HG03095 (cell line): ENCODE measurements at regions not wholly inside any gene's neighbourhood (a gene's known extent, or its start where the extent isn't known, plus 50 kb on each side); places are given as distances from the start of the nearest gene placed in this dataset.
"Not testable (repeated sequence)": the region's sequence is repeated elsewhere in the genome, so short reads cannot be mapped to it uniquely, and the experiment has no call there.

Experiments used
- ATAC-seq: cut with Tn5 transposase; IDR thresholded peaks from one replicate; pipeline ENCODE4 v1.9.1; 2021; ENCODE audit warnings: moderate library complexity; ENCODE audit not compliant: unreplicated experiment

DNA sequence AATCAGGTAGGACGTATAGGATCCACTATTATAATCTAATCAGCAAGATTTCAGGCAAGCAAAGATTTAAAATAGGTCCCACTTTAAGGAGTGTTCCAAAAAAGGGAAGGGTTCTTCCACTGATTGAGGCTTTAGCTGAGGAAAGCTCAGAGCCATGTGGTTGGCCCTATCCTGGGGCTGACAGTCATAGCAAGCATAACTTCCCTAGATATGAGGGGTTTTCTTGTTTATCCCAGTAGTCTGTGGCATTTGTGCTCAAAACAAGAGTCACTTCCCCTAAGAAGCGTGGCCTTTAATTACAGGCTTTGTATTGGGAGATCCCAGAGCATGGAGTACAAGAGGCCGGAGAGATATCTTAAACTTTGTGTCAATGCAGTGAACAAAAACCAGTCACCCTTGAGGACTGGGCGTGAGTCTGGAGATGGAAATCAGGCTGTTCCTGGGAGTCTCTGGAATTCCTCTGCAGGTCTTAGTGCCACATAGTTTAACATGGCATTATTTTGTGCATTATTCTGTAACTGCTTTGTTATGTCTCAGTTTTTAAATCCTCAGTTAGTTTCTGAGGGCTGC lies 136.9 kb upstream of the FBXO11 start:
- ATAC-seq = no peak

DNA sequence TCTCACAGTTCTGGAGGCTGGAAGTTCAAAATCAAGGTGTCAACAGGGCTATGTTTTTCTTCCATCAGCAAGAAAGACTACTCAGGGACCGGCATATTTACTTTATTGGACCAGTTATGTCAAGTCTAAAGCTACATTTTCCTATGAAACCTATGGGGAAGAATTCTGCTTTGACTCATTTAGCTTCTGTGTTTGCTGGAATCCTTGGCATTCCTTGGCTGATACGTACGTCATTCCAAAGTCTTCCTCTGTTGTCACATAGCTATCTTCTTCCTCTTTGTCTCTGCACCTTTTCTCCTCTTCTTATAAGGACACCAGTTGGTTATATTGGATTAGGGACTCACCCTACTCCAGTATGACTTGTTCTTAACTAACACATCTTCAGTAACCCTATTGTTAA lies 137.4 kb upstream of the FBXO11 start:
- no peak for ATAC-seq

DNA sequence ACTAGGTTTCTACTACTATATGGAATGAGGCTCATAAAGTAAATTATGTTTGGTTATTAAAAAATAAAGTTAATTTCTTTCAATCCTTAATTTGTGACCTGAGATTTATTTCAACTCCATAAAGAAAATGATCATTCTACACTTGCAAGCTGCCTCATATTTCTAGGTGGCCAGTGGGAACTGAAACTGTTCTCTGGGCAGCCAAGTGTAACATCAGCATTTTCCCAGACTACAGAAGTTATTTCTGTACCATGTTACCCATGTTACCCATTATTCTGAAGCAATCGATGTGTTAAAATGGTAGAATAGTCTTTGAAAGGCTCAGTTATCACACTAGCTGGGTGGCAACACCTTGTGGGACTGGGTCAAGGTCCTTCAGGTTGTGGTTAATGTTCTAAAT lies 139.3 kb upstream of the FBXO11 start:
- ATAC-seq = no peak

DNA sequence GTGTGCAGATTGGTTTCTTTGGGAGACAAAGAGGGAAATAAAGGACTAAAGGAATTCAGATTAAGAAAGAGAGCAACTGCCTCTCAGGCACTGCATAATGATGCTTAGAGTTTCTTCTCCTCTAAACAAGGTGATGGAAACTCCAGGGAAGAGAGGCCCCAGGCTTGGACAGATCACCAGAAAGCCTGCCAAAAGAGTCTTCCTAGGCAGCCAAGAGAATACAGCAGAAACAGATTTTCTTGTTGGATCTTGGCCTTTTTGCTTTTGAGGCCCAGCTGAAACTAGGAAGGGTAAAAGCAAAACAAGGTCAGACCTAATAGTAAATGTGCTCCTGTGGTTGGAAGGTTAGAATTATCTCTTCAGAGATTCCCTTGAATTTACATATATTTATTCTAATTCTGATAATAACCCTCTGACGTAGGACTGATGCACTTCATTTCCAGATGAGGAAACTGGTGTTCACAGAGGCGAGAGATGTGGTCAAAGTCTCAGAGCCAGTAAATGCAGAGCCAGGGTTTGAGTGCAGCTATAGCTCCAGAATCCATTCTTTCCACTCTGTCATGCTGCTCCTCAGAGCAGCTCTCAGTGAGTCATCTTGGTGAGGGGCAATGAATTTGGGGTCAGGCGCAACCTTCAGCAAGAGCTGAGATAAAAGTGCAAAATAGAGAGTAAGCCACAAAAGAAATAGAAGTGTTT lies 142.3 kb upstream of the FBXO11 start:
- ATAC-seq = no peak

DNA sequence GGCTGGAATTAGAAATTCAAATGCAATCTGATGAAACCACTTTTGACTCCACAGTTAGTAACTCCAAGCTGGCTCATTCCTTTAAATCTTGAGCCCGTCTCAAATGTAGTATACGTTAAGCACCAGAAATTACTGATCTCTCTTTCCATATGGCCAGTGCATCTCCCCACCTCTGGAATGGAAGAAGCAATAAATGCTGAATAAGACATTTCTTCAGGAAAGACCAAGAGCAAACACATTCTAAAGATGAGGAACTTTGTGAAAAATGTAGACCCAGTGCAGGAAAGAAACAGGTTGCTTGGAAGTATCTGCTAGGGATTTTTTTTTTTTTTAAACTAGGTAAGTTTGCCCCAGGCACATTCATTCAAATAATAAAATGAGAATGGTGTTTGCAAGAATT lies 143.1 kb upstream of the FBXO11 start:
- no peak for ATAC-seq

DNA sequence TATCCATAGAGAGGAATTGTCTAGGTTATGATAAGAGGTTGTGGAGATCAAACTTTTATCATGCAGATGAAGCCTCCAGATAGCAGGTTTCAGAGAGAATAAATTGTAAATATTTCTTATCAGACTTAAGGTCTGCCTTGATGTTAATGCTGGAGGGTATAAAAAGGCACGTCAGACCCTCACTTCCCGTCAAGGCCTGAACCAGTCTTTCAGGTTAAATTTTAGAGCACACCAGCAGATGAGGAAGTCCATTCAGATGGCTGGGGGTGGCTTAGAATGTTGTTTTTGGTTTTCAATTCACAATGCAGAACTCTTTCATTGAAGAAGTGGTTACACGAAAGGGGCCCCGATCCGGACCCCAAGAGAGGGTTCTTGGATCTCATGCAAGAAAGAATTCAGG lies 144.4 kb upstream of the FBXO11 start:
- ATAC-seq = no peak

DNA sequence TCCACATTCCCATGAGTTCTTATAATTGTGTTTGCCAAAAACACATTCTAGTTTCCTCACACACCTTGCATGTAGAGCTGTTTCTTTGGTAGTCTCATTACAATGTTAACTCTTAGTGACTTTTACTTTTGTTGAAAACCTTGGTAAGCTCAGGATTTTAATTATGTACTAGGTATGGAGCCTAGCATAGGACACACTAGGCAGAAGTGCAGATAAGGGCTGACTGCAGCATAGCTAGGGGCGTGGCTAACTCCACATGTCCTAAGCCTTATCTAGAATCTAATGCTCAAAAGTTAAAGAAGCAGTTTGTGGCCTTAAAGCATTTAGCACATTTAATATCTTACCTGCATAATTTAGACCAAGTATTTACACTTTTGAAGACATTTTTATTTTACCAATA lies 153.7 kb upstream of the FBXO11 start:
- no peak for ATAC-seq

DNA sequence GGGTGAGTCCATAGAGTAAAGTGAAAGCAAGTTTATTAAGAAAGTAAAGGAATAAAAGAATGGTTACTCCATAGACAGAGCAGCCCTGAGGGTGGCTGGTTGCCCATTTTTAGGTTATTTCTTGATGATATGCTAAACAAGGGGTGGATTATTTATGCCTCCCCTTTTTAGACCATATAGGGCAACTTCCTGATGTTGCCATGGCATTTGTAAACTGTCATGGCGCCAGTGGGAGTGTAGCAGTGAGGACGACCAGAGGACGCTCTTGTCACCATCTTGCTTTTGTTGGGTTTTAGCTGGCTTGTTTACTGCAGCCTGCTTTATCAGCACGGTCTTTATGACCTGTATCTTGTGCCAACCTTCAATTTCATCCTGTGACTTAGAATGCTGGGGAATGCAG lies 155.4 kb upstream of the FBXO11 start:
- not testable (repeated sequence) for ATAC-seq

DNA sequence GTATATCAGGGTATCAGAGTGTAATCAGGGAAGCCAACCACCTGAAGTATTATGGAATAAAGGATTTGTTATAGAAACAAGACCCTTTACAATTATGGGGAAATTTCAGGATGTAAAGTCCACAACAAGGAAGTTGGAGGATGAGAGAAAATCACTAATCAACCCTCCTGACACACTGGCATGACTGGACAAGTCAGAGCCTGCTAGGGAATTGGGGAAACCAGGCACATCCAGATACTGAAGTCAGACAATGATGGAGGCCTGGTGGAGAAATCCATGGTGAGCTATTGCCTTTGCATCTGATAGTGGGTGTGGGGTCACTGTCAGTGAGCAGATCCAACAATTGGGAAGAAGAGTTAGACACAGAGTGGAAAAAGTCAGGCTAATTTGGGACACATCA lies 158.8 kb upstream of the FBXO11 start:
- no peak for ATAC-seq

DNA sequence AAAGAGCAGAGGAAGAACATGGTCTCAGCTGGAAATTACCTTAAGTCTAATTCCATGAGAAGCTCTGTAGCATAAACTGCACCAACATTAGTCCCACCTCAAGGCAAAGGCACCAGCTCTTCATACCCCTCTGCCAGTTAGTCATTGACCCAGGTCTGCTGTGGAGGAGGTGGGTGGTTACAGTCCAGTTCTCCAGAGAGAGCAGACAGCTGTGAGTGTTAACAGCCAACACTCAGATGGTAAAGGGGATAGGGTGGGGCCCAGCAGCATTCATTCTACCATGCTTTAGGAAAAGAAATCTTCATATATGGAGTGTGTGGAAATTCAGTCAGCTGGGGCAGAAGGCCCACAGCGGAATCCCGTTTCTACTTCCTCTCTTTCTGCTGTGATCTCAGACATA lies 159.7 kb upstream of the FBXO11 start:
- ATAC-seq = no peak

DNA sequence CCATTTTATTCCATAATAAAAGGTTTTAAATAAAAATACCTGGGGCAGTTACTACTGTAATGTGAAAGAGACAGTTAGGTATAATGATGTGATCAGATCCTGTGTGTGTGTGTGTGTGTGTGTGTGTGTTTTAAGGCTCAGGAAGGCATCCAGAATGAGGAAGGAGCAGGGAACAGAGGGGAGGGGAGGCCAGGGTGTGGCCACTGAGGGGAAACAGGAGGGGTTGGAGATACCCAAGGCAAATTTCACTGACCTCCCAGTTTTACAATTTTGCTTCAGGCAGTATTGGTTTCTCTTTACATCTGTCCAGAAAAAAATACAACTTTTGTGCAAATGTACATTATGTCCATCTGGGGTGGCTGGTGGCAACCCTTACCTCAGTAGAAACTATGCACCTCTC lies 163.5 kb upstream of the FBXO11 start:
- ATAC-seq = no peak

DNA sequence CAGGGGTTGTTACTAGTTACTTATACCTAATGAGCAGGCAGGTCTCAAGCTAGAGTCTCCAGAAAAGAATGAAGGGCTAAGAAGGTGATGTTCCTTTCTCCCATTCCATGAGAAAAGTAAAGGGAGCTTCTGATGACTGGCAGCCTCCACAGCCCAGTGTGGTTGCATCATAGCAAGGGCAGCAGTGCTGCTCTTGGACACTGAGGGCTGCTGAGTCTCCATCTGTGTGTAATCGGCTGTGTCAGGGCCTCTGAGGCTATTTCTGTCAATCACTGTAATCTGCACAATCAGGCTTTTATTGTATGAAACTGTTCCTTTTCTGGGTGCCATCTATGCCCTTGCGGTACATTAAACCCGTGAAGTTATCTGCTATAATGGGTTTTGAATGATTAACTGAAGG lies 164.1 kb upstream of the FBXO11 start:
- ATAC-seq = no peak

DNA sequence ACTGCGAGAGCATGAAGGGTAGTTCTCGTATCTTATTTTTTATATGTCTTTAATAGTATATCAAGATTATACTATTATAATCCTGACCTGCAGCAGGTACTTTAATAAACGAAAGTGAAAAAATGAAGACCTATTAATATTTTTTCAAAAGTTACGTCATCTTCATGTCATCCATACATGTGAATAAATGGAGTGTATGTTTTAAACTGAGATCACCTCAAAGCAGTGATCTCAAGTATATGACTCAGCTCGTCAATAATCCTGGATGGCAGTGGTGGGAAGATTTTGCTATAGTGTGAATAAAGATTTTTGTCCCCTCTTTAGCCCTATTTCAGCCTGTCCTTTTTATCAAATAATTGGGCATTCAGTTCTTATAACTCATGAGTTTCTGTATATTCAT lies 166.3 kb upstream of the FBXO11 start:
- ATAC-seq = no peak

DNA sequence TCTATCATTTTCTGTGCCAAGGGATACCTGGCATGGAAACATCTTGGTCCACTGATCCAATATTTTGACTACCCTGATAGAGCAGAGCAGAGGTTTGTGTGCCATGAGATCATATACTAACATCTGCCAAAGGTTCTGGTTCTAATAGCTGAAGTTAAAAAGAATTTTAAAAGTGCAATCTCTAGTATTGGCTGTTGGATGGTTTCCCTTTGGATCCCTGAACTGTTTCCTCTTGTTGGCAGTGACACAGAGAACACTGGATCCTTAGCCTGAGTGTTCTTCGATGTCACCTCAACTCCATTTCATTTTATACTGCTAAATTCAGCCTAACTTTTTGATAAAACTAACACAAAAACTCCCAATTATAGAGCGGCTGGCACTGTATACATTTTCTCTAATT lies 169.3 kb upstream of the FBXO11 start:
- ATAC-seq = no peak

DNA sequence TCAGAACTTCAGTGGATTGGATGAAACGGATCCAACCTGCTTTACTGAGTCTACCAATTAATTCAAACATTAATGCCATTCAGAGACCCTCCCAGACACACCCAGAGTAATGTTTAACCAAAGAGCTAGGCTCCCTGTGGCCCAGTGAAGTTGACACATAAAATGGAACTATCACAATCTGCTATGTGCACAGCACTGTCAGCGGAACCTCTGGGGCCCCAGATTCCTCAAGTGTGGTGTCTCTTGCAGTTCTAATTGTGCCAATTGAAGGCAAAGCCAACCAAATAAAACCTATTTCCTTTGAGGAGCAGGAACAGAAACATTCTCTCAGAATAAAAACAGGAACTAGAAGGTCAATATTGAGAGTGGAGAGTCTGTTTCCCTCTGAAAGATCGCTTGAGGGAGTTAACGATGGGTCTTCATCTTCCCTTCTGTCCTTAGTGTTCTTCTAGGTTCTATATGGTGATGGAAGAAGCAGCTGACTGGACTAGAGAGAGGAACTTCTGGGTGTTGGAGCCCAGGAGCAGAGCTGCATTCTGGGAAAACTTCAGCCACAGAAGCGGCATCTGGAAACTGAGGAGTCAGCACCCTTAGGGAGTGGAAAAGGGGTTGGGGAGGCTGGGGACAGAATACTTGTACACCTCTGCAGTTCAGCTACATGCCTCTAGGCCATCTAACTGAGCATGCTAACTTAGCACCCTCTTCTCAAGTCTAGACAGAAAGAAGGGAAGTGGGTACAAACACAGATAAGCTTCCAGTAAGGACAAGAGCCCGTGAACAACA lies 174.4 kb upstream of the FBXO11 start:
- ATAC-seq = no peak

DNA sequence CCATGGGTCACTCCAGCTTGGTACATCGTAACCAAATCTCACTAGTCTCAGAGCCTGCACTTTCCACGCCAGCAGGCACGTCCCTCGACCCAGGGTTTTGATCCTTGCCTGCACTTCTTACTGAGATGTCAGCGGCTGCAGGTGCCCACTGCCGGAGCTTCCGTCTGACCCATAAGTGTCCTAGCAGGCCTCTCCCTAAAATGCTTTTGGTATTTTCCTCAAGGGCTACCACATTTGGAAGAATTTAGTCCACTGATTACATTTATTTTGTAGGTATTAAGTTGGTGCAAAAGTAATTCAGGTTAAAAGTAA lies 175.0 kb upstream of the FBXO11 start:
- ATAC-seq = no peak

DNA sequence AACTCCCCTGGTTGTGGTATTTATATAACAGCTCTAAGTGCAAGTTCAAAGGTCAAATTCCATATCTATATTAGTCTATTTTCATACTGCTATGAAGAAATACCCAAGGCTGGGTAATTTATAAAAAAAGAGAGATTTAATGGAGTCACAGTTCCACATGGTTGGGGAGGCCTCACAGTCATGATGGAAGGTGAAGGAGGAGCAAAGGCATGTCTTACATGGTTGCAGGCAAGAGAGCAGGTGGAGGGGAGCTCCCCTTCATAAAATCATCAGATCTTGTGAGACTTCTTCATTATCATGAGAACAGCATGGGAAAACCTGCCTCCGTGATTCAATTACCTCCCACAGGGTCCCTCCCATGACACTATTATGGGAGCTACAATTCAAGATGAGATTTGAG lies 179.6 kb upstream of the FBXO11 start:
- ATAC-seq = no peak

DNA sequence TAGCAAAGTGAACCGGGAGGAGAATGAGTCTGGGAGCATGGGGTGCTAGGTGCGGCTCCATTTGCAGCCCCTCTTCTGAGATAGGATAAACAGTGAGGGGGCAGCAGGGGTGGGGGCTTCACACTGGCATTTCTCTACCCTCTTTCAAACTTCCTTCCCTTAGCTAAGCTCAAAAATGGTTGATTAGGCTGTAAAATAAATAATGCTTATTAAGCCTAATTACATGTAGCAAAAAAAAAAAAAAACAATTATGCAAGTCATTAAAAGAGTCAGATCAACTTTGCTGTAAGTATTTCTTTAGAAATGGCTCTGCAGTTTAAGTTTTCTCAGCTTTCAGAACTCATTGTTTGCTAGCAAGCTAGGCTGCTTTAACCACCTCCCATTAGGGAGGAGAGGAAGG lies 182.7 kb upstream of the FBXO11 start:
- no peak for ATAC-seq

DNA sequence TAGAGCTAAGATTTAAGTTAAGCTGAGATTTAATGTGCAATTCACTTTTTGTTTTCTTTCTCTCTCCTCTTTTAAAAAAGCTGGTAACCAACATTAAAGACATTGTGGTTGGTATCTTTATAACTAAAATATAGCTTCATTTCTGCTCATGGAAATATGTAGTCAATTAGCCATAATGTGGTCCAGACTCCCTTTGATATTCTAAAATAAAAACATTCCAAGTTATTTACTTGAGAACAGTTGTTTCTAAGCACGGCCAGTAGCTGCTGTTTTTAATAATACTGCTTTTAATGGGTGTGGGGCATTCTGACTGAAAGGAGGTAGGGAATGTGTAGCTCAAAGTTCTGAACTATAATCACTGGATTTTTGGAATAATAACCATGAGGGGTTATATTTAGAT lies 183.3 kb upstream of the FBXO11 start:
- ATAC-seq = no peak

DNA sequence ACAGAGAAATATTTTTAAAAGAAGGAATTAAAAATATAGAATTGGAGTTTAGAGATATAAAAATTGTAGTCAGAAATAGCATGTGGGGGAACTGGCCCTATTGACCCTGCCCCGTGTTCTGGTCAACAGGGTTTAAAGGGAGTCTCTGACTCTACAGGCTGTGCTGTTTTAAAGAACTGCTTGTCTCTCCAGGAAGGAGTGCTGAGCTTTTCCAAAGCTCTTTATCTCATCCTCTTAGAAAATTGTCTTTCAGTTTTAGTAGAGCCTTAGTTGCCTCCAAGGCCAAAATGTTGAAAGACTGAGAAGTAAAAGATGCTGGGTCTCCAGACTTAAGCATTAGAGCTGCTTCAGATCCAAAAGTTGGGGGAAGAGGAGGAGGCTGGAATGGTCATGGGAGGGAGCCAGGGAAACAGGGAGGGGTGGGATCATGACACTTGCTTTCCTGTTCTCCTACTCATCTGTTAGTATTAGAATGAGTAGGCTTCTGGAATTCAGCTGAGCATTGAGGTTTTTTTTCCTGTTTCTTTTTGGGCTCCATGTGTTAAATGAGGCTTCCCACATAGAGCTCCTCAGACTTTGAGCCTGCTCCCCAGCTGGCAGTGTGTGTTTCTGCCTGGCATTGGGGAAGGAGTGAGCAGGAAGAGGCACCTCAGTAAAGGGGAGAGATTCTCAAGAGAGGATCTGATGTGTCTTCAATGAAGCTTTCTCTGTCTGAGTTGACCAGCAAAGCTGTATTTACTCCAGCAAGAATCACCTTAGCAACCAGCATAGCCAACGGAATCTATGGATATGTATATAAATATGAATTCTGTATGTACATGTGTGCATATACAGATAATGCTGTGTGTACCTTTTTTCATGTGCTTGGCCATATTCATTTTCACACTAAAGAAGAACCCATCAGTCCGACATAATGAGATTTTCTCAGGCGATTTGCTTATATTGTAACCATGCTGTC lies 186.8 kb upstream of the FBXO11 start:
- ATAC-seq = no peak

DNA sequence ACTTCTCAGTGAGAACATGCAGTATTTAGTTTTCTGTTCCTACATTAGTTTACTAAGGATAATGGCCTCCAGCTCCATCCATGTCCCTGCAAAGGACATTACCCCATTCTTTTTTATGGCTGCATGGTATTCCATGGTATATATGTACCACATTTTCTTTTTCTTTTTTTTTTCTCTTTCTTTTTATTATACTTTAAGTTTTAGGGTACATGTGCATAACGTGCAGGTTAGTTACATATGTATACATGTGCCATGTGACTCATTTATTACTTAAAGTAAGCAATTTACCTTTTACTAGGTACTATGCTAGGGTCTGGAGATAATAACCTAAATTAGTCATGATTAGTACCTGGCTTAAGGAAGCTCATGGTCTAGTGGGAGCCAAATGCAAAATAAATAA lies 190.5 kb upstream of the FBXO11 start:
- not testable (repeated sequence) for ATAC-seq
